ENCODE measurements at regions not wholly inside any gene's neighbourhood (a gene's known extent, or its start where the extent isn't known, plus 50 kb on each side); places are given as distances from the start of the nearest gene placed in this dataset.

- RAD21 ChIA-PET (ENCODE audit: low non-redundant PET in 1 of 2, low total read pairs in 2 of 2, uncharacterized antibody in 2 of 2, unreplicated experiment in 2 of 2), result no interaction called here
- intact Hi-C loops (cut with micrococcal nuclease), result no loop called here
- DNase-seq (ENCODE audit: low read depth, low spot score), result no peak
- Histone ChIP-seq H3K27ac (ENCODE audit: low read depth, low read length) (no peak overlapping the region), H3K9me2 (ENCODE audit: insufficient read depth) (no peaks in the 10 kb centered on the region), H3K9me3 (ENCODE audit: control insufficient read depth in 1 of 2, insufficient read depth in 1 of 2, low read depth in 1 of 2, low read length in 2 of 2) (no peaks in the 10 kb centered on the region), H3K27me3 (ENCODE audit: insufficient read depth, low read length) (no peaks in the 10 kb centered on the region), H3K36me3 (ENCODE audit: control insufficient read depth in 1 of 2, insufficient read depth in 2 of 2, low read length in 2 of 2) (no peaks in the 10 kb centered on the region), H3K4me3 (replicated peaks in 1 of 2; ENCODE audit: low read depth in 1 of 2, low read length in 2 of 2) (no peak overlapping the region), H3K79me2 (ENCODE audit: insufficient read depth, low read length) (no peaks in the 10 kb centered on the region), H4K20me1 (ENCODE audit: insufficient read depth) (no peaks in the 10 kb centered on the region), H2AFZ (ENCODE audit: low read depth, low read length, poor library complexity, severe bottlenecking) (no peak overlapping the region), H3K4me1 (ENCODE audit: control insufficient read depth in 1 of 2, insufficient read depth in 2 of 2, low read length in 2 of 2) (no peaks in the 10 kb centered on the region), H3K4me2 (ENCODE audit: low read length) (no peak overlapping the region), H3K9ac (ENCODE audit: low read length) (no peak overlapping the region)
- no TSS peak for BruUV-seq (replicated peaks)
- POLR2A ChIA-PET, result no interaction called here
- CTCF ChIA-PET, result no interaction called here
- no peak for ATAC-seq
- TF ChIP-seq SRF (IDR thresholded peaks at IDR 0.05; ENCODE audit: low read depth), result no peak
- no peak for TF ChIP-seq TCF7L2 (IDR thresholded peaks at IDR 0.05; ENCODE audit: borderline replicate concordance, extremely low read depth, insufficient read depth, insufficient read length)
- no peak for TF ChIP-seq MAX (IDR thresholded peaks at IDR 0.05)
Measured at GRCh38 chr5:114153833-114154232, 208.0 kb upstream of the KCNN2 start.

GRCh38 chr5:114166081-114166480, 195.8 kb upstream of the KCNN2 start:
- H3K9me3 ChIP-seq (ENCODE audit: control insufficient read depth in 1 of 2, insufficient read depth in 1 of 2, low read depth in 1 of 2, low read length in 2 of 2), result no peaks in the 10 kb centered on the region
- H3K9me2 ChIP-seq (ENCODE audit: insufficient read depth), result no peaks in the 10 kb centered on the region
- H3K27ac ChIP-seq (ENCODE audit: low read depth, low read length), result no peak overlapping the region
- BruUV-seq (replicated peaks), result no TSS peak
- no peaks in the 10 kb centered on the region for H3K36me3 ChIP-seq (ENCODE audit: control insufficient read depth in 1 of 2, insufficient read depth in 2 of 2, low read length in 2 of 2)
- H3K4me2 ChIP-seq (ENCODE audit: low read length), result no peak overlapping the region
- no peaks in the 10 kb centered on the region for H3K27me3 ChIP-seq (ENCODE audit: insufficient read depth, low read length)
- no peaks in the 10 kb centered on the region for H3K79me2 ChIP-seq (ENCODE audit: insufficient read depth, low read length)
- no peak for TF ChIP-seq CBX3 (IDR thresholded peaks at IDR 0.05; ENCODE audit: low read depth)
- TF ChIP-seq CEBPB (IDR thresholded peaks at IDR 0.05; ENCODE audit: low read depth), result no peak
- TF ChIP-seq, protein P1, sequence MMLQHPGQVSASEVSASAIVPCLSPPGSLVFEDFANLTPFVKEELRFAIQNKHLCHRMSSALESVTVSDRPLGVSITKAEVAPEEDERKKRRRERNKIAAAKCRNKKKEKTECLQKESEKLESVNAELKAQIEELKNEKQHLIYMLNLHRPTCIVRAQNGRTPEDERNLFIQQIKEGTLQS (IDR thresholded peaks at IDR 0.05), result no peak
- H3K9ac ChIP-seq (ENCODE audit: low read length), result no peak overlapping the region
- intact Hi-C loops (cut with micrococcal nuclease), result no loop called here
- POLR2A ChIA-PET, result no interaction called here
- H4K20me1 ChIP-seq (ENCODE audit: insufficient read depth), result no peaks in the 10 kb centered on the region
- ATAC-seq, result no peak
- H2AFZ ChIP-seq (ENCODE audit: low read depth, low read length, poor library complexity, severe bottlenecking), result no peak overlapping the region
- DNase-seq (ENCODE audit: low read depth, low spot score), result no peak
- RAD21 ChIA-PET (ENCODE audit: low non-redundant PET in 1 of 2, low total read pairs in 2 of 2, uncharacterized antibody in 2 of 2, unreplicated experiment in 2 of 2), result no interaction called here
- CTCF ChIA-PET, result no interaction called here
- H3K4me1 ChIP-seq (ENCODE audit: control insufficient read depth in 1 of 2, insufficient read depth in 2 of 2, low read length in 2 of 2), result no peaks in the 10 kb centered on the region
- H3K4me3 ChIP-seq (replicated peaks in 1 of 2; ENCODE audit: low read depth in 1 of 2, low read length in 2 of 2), result no peak overlapping the region
